ENCODE measurements at regions not wholly inside any gene's neighbourhood (a gene's known extent, or its start where the extent isn't known, plus 50 kb on each side); places are given as distances from the start of the nearest gene placed in this dataset.

DNA sequence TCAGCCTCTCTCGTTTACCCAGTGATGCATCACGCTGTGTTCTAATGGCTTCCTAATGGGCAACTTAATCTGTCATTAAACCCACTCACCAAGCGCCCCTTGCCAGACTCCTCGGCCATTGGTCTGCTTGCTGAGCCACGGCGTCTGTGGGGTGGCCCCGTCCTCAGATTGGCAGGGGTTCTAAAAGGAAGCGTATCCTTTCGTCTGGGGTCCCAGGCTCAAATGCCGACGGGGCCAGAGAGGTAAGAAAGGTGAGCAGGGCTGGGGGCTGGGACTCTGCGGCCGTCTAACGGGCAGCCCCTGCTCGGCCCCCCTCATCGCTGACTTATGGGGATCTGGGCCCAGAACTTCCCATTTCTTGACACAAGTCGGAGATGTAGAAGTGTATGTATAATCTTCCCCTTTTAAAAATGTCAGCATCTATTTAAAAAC lies 315.1 kb upstream of the PROK2 start:
- Histone ChIP-seq H3K27ac (no peak overlapping the region), H3K4me1 (ENCODE audit: low read depth, poor library complexity, severe bottlenecking) (peaks cover 13% of the 10 kb centered on the region), H4K20me1 (ENCODE audit: insufficient read depth) (no peaks in the 10 kb centered on the region), H3K79me2 (ENCODE audit: insufficient read depth, low read depth) (no peaks in the 10 kb centered on the region), H3K36me3 (ENCODE audit: insufficient read depth) (no peaks in the 10 kb centered on the region), H3K27me3 (ENCODE audit: insufficient read depth, low read depth) (no peaks in the 10 kb centered on the region), H3K4me2 (peak overlapping the region; percentile 87), H3K9ac (peak overlapping the region; percentile 25; the same call in 1 of the 2 replicates), H3K4me3 (IDR thresholded peaks at IDR 0.05; ENCODE audit: insufficient read depth, low read depth, low read length) (no peak overlapping the region), H2AFZ (ENCODE audit: low read depth) (peak overlapping the region; percentile 78)
- TF ChIP-seq, protein P1, sequence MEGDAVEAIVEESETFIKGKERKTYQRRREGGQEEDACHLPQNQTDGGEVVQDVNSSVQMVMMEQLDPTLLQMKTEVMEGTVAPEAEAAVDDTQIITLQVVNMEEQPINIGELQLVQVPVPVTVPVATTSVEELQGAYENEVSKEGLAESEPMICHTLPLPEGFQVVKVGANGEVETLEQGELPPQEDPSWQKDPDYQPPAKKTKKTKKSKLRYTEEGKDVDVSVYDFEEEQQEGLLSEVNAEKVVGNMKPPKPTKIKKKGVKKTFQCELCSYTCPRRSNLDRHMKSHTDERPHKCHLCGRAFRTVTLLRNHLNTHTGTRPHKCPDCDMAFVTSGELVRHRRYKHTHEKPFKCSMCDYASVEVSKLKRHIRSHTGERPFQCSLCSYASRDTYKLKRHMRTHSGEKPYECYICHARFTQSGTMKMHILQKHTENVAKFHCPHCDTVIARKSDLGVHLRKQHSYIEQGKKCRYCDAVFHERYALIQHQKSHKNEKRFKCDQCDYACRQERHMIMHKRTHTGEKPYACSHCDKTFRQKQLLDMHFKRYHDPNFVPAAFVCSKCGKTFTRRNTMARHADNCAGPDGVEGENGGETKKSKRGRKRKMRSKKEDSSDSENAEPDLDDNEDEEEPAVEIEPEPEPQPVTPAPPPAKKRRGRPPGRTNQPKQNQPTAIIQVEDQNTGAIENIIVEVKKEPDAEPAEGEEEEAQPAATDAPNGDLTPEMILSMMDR (conservative IDR thresholded peaks at IDR 0.05; ENCODE audit: low read depth, low read length), result no peak

- H3K79me2 ChIP-seq (ENCODE audit: insufficient read depth, low read depth), result no peaks in the 10 kb centered on the region
- H3K27me3 ChIP-seq (ENCODE audit: insufficient read depth, low read depth), result no peaks in the 10 kb centered on the region
- no peak overlapping the region for H2AFZ ChIP-seq (ENCODE audit: low read depth)
- no peak overlapping the region for H3K4me2 ChIP-seq
- no peak overlapping the region for H3K27ac ChIP-seq
- no peak overlapping the region for H3K4me3 ChIP-seq (IDR thresholded peaks at IDR 0.05; ENCODE audit: insufficient read depth, low read depth, low read length)
- no peaks in the 10 kb centered on the region for H3K36me3 ChIP-seq (ENCODE audit: insufficient read depth)
- peaks cover 13% of the 10 kb centered on the region for H3K4me1 ChIP-seq (ENCODE audit: low read depth, poor library complexity, severe bottlenecking)
- H3K9ac ChIP-seq, result no peak overlapping the region
- TF ChIP-seq, protein P1 (conservative IDR thresholded peaks at IDR 0.05; ENCODE audit: low read depth, low read length), result no peak
- H4K20me1 ChIP-seq (ENCODE audit: insufficient read depth), result no peaks in the 10 kb centered on the region
These were observed 314.6 kb upstream of the PROK2 start for GRCh38 chr3:72099326-72100079.

- Histone ChIP-seq H3K4me2 (no peak overlapping the region), H3K4me1 (ENCODE audit: low read depth, poor library complexity, severe bottlenecking) (peaks cover 13% of the 10 kb centered on the region), H2AFZ (ENCODE audit: low read depth) (no peak overlapping the region), H3K27me3 (ENCODE audit: insufficient read depth, low read depth) (no peaks in the 10 kb centered on the region), H3K27ac (no peak overlapping the region), H3K4me3 (IDR thresholded peaks at IDR 0.05; ENCODE audit: insufficient read depth, low read depth, low read length) (no peak overlapping the region), H4K20me1 (ENCODE audit: insufficient read depth) (no peaks in the 10 kb centered on the region), H3K79me2 (ENCODE audit: insufficient read depth, low read depth) (no peaks in the 10 kb centered on the region), H3K36me3 (ENCODE audit: insufficient read depth) (no peaks in the 10 kb centered on the region), H3K9ac (no peak overlapping the region)
- TF ChIP-seq, protein P1 (conservative IDR thresholded peaks at IDR 0.05; ENCODE audit: low read depth, low read length), result no peak
These were observed 312.1 kb upstream of the PROK2 start for GRCh38 chr3:72097053-72097452.

- Histone ChIP-seq H2AFZ (ENCODE audit: low read depth) (no peak overlapping the region), H3K9ac (no peak overlapping the region), H3K4me1 (ENCODE audit: low read depth, poor library complexity, severe bottlenecking) (peaks cover 6% of the 10 kb centered on the region), H3K36me3 (ENCODE audit: insufficient read depth) (no peaks in the 10 kb centered on the region), H3K27me3 (ENCODE audit: insufficient read depth, low read depth) (no peaks in the 10 kb centered on the region), H3K27ac (no peak overlapping the region), H3K4me3 (IDR thresholded peaks at IDR 0.05; ENCODE audit: insufficient read depth, low read depth, low read length) (no peak overlapping the region), H3K79me2 (ENCODE audit: insufficient read depth, low read depth) (no peaks in the 10 kb centered on the region), H4K20me1 (ENCODE audit: insufficient read depth) (no peaks in the 10 kb centered on the region), H3K4me2 (no peak overlapping the region)
- TF ChIP-seq, protein P1 (conservative IDR thresholded peaks at IDR 0.05; ENCODE audit: low read depth, low read length), result no peak
These were observed 310.6 kb upstream of the PROK2 start for GRCh38 chr3:72095521-72095920.
